Hepatocyte (in vitro differentiated cells): ENCODE measurements at regions not wholly inside any gene's neighbourhood (a gene's known extent, or its start where the extent isn't known, plus 50 kb on each side); places are given as distances from the start of the nearest gene placed in this dataset.

Source experiments
- CTCF ChIP-seq: fragments of 200-600 bp; sonication (generic); IDR thresholded peaks from 2 replicates; pipeline ENCODE4 v1.5.1; 2016; ENCODE audit warnings: antibody characterized with exemption, mild to moderate bottlenecking; ENCODE audit not compliant: poor library complexity
- EZH2 ChIP-seq: fragments of 200-600 bp; sonication (generic); IDR thresholded peaks from 2 replicates; pipeline ENCODE4 v1.6.1; 2016; ENCODE audit warnings: antibody characterized with exemption, mild to moderate bottlenecking, borderline replicate concordance

GRCh38 chr4:89483833-89484232 lies 176.2 kb upstream of the GPRIN3 start:
- TF ChIP-seq CTCF (no peak), EZH2 (no peak)
